ENCODE measurements at regions not wholly inside any gene's neighbourhood (a gene's known extent, or its start where the extent isn't known, plus 50 kb on each side); places are given as distances from the start of the nearest gene placed in this dataset.

DNA sequence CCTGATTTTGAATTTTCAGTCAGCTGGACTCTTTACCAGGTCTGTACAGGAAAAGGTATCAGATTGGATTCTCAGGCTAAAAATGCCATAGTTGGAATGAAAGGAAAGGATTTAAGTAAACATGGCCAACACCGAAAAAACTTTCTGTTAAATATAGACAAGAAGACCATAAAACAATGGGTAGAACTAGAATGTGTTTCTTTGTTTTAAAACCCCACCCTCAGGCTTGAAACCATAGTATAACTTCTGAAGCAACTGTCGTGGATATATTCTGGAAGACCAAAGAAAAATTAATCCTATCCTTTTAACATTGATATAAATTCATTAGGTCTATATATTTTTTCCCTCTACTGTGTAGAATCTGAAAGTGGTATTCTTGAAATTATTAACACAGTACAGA is 118.6 kb upstream of the HAPLN1 start:
- in situ Hi-C loops (cut with MboI; ENCODE audit: low sequenced_read_pairs, unreplicated experiment) = no loop called here
- TF ChIP-seq, protein P1, sequence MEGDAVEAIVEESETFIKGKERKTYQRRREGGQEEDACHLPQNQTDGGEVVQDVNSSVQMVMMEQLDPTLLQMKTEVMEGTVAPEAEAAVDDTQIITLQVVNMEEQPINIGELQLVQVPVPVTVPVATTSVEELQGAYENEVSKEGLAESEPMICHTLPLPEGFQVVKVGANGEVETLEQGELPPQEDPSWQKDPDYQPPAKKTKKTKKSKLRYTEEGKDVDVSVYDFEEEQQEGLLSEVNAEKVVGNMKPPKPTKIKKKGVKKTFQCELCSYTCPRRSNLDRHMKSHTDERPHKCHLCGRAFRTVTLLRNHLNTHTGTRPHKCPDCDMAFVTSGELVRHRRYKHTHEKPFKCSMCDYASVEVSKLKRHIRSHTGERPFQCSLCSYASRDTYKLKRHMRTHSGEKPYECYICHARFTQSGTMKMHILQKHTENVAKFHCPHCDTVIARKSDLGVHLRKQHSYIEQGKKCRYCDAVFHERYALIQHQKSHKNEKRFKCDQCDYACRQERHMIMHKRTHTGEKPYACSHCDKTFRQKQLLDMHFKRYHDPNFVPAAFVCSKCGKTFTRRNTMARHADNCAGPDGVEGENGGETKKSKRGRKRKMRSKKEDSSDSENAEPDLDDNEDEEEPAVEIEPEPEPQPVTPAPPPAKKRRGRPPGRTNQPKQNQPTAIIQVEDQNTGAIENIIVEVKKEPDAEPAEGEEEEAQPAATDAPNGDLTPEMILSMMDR (IDR thresholded peaks at IDR 0.05; ENCODE audit: borderline replicate concordance, control extremely low read depth, extremely low read depth, insufficient read depth, missing control alignments) = no peak
- no peak for DNase-seq (ENCODE audit: low spot score)

DNA sequence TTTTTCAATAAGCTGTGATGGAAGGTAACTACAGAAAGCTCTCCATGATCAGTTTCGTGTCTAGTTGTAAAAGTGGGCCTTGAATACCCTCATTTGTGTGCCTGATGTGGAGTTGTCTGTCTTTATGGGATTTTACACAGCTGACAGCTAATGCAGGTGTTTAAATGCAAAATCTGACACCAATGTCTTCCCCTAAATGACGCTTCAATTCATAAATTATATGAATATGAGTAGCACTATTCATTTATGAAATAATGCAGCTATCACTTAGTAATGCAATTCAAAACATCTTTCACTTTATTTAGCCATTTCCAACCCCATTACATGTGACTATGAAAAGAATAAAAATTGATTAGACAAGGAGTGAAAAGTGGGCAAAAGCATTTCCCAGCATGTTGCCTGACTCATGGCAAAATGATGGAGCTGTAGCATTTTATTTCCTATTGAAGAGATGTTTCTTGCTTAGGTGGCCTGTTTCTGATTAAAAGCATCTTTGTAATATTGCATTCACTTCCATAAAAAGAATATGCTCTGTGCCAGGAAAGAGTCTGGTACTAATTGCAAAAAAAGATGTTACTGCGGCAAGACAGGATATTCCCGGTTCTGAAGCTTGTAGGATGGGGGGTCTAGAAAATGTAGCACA is 116.7 kb upstream of the HAPLN1 start:
- no peak for DNase-seq (ENCODE audit: low spot score)
- in situ Hi-C loops (cut with MboI; ENCODE audit: low sequenced_read_pairs, unreplicated experiment) = no loop called here
- TF ChIP-seq, protein P1 (IDR thresholded peaks at IDR 0.05; ENCODE audit: borderline replicate concordance, control extremely low read depth, extremely low read depth, insufficient read depth, missing control alignments) = no peak

DNA sequence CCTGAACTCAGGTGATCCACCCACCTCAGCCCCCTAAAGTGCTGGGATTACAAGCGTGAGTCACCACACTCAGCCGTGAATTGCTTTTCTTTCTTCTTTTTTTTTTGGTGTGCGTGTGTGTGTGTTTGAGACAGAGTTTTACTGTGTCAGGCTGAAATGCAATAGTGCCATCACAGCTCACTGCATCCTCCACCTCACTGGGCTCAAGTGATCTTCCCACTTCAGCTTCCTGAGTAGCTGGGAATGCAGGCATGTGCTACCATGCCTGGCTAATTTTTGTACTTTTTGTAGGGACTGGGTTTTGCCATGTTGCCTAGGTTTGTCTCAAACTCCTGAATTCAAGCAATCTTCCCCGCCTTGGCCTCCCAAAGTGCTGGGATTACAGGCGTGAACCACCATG is 113.7 kb upstream of the HAPLN1 start:
- TF ChIP-seq, protein P1 (IDR thresholded peaks at IDR 0.05; ENCODE audit: borderline replicate concordance, control extremely low read depth, extremely low read depth, insufficient read depth, missing control alignments) = no peak
- in situ Hi-C loops (cut with MboI; ENCODE audit: low sequenced_read_pairs, unreplicated experiment) = no loop called here
- no peak for DNase-seq (ENCODE audit: low spot score)

DNA sequence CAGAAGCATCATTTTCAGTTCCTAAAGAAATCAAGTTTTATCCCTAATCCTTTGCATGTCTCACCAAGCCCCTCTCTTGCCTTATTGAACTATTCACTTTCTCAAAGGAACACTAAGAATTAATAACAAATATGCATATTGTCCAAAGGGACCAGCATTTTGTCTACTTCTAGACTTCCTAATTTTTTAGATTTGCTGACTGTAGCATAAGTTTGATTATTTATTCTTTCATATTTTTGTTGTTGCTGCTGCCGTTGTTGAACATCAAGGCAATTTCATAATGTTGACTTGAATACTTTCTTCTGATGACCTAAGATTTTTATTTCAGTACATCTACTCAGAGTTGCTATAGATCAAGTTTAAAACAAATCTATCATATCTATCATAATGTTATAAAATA is 111.2 kb upstream of the HAPLN1 start:
- DNase-seq (ENCODE audit: low spot score) = no peak
- in situ Hi-C loops (cut with MboI; ENCODE audit: low sequenced_read_pairs, unreplicated experiment) = no loop called here
- TF ChIP-seq, protein P1 (IDR thresholded peaks at IDR 0.05; ENCODE audit: borderline replicate concordance, control extremely low read depth, extremely low read depth, insufficient read depth, missing control alignments) = no peak

DNA sequence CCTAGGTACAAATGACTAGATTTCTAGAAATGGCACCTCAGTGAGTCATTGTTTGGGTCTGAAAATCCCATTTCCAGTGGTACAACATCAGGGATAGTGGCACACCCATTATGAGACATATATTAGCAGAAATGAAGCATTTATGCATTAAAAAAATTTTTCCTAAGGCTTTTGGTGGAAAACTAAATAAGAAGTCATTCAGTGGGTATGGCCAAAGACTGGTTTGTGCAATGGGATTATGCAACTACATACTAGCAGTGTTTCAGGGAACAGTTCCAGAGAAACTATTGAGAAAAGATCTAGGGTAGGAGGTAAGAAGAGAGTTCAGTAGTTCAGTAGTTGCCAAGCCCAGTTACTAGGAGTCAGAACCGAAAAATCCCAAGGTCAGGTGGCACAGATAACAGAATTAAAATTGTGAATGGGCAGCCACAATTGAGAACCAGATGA is 106.5 kb upstream of the HAPLN1 start:
- in situ Hi-C loops (cut with MboI; ENCODE audit: low sequenced_read_pairs, unreplicated experiment) = no loop called here
- TF ChIP-seq, protein P1 (IDR thresholded peaks at IDR 0.05; ENCODE audit: borderline replicate concordance, control extremely low read depth, extremely low read depth, insufficient read depth, missing control alignments) = no peak
- no peak for DNase-seq (ENCODE audit: low spot score)

DNA sequence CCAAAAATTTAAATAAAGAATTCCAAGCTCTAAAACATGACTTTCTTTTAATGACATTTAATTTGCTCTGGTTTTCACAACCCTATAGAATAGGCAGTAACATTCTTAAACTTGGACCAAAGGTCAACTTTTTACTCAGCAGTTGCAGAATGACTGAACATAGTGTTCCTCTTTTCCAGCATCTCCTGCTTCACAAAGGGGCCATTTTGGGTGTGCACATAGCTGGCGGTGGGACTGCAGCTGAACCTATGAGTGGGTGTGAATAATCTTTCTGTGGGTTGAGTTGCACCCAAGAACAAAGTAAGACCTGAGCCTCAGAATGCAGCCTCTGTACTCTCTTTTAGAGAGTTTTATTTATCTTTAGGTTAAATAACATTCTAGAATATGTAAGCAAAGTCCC is 96.9 kb upstream of the HAPLN1 start:
- DNase-seq (ENCODE audit: low spot score) = no peak
- TF ChIP-seq, protein P1 (IDR thresholded peaks at IDR 0.05; ENCODE audit: borderline replicate concordance, control extremely low read depth, extremely low read depth, insufficient read depth, missing control alignments) = no peak
- in situ Hi-C loops (cut with MboI; ENCODE audit: low sequenced_read_pairs, unreplicated experiment) = no loop called here
